Ovary (tissue), 3 donors: ENCODE measurements at regions not wholly inside any gene's neighbourhood (a gene's known extent, or its start where the extent isn't known, plus 50 kb on each side); places are given as distances from the start of the nearest gene placed in this dataset.

ENCODE experiments used
- EP300 ChIP-seq: sonication (generic); formaldehyde crosslinking; IDR thresholded peaks from one replicate; pipeline ENCODE4 v1.6.1; 2017; ENCODE audit warnings: antibody characterized with exemption
- POLR2A ChIP-seq: fragments of 450-650 bp; IDR thresholded peaks from one replicate; pipeline ENCODE4 v1.6.1; 2017; ENCODE audit warnings: antibody characterized with exemption, mild to moderate bottlenecking, moderate library complexity
- TF ChIP-seq, protein P1 (sequence below), 3 donors: fragments of 450-650 bp in 2 of 3; fragments of 200-600 bp in 1 of 3; IDR thresholded peaks; one replicate each; pipeline versions ENCODE4 v1.5.1 to v1.8.0; 2016 to 2022; ENCODE audit warnings: antibody characterized with exemption in 3 of 3, mild to moderate bottlenecking in 1 of 3
- donor health status: DM: no; HTN: no; CAD: no.

DNA sequence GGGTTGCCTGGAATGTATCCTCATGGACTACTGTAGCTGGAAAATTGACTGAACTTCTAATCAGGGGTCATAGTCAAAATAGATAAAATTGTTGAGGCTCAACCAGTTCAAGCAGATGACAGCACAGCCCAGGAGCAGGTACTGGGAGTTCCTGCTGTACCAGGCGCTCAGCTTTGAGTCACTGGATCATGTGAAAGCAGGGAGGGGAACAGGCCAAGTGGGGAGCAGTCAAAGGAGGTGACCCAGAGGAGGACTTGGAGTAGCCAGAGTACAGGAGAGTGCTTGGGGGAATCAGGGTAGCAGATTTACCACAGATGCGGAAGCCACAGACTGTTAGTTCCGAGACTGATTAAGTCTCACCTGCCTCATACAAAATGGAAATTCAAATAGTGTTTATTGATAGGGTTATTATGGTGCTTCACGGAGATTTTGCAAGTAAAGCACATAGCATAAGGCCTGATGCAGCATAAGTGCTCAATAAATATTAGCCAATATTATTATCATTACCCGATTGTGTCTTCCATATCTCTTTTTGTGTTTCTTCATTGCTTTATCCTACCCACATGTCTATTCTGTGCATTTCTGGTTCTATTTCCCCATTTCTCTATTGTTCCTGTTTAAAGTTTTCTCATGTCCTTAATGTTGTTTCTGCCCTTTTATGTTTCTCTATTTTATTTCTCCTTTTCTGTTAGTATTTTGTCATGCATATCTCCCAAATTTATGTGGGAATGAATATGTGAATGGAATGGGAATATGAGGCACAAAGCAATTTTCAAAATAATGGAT is 369.2 kb upstream of the MCTP2 start:
- TF ChIP-seq, protein P1, sequence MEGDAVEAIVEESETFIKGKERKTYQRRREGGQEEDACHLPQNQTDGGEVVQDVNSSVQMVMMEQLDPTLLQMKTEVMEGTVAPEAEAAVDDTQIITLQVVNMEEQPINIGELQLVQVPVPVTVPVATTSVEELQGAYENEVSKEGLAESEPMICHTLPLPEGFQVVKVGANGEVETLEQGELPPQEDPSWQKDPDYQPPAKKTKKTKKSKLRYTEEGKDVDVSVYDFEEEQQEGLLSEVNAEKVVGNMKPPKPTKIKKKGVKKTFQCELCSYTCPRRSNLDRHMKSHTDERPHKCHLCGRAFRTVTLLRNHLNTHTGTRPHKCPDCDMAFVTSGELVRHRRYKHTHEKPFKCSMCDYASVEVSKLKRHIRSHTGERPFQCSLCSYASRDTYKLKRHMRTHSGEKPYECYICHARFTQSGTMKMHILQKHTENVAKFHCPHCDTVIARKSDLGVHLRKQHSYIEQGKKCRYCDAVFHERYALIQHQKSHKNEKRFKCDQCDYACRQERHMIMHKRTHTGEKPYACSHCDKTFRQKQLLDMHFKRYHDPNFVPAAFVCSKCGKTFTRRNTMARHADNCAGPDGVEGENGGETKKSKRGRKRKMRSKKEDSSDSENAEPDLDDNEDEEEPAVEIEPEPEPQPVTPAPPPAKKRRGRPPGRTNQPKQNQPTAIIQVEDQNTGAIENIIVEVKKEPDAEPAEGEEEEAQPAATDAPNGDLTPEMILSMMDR (IDR thresholded peaks at IDR 0.05), result no peak
- TF ChIP-seq POLR2A, result no peak
- no peak for TF ChIP-seq EP300
